GM23248 (cell line): ENCODE measurements at regions not wholly inside any gene's neighbourhood (a gene's known extent, or its start where the extent isn't known, plus 50 kb on each side); places are given as distances from the start of the nearest gene placed in this dataset.
"Not testable (repeated sequence)": the region's sequence is repeated elsewhere in the genome, so short reads cannot be mapped to it uniquely, and the experiment has no call there.

ENCODE experiments used
- DNase-seq: peaks from one replicate; pipeline ENCODE4 v3.0.0-alpha.2; 2015
- H2AFZ ChIP-seq: fragments of 200-600 bp; sonication (generic); 2 replicates; pipeline ENCODE4 v1.6.1; 2016; ENCODE audit warnings: antibody characterized with exemption
- H3F3A ChIP-seq: fragments of 200-600 bp; sonication (generic); 2 replicates; pipeline ENCODE4 v1.6.1; 2016; ENCODE audit warnings: mild to moderate bottlenecking, antibody characterized with exemption, mixed run types; ENCODE audit not compliant: insufficient read depth
- H3K27ac ChIP-seq: fragments of 200-600 bp; sonication (generic); 2 replicates; pipeline ENCODE4 v1.5.1; 2016; ENCODE audit warnings: mild to moderate bottlenecking
- H3K27me3 ChIP-seq: fragments of 200-600 bp; sonication (generic); replicated peaks from 2 replicates; pipeline ENCODE4 v1.6.1; 2016; ENCODE audit warnings: mild to moderate bottlenecking; ENCODE audit not compliant: insufficient read depth
- H3K36me3 ChIP-seq: fragments of 200-600 bp; sonication (generic); 2 replicates; pipeline ENCODE4 v1.6.1; 2016; ENCODE audit warnings: low read depth, mild to moderate bottlenecking
- H3K4me1 ChIP-seq: fragments of 200-600 bp; sonication (generic); 2 replicates; pipeline ENCODE4 v1.6.1; 2016; ENCODE audit warnings: mild to moderate bottlenecking; ENCODE audit not compliant: insufficient read depth
- H3K4me2 ChIP-seq: fragments of 200-600 bp; sonication (generic); one replicate; pipeline ENCODE4 v1.6.1; 2016; ENCODE audit warnings: mild to moderate bottlenecking; ENCODE audit not compliant: unreplicated experiment
- H3K4me3 ChIP-seq: fragments of 200-600 bp; sonication (generic); 2 replicates; pipeline ENCODE4 v1.5.1; 2016; ENCODE audit warnings: mild to moderate bottlenecking
- H3K79me2 ChIP-seq: fragments of 200-600 bp; sonication (generic); 2 replicates; pipeline ENCODE4 v1.6.1; 2016; ENCODE audit warnings: mild to moderate bottlenecking; ENCODE audit not compliant: insufficient read depth
- H3K9ac ChIP-seq: fragments of 200-600 bp; sonication (generic); 2 replicates; pipeline ENCODE4 v1.6.1; 2016; ENCODE audit warnings: mild to moderate bottlenecking
- H3K9me2 ChIP-seq: fragments of 200-600 bp; sonication (generic); 2 replicates; pipeline ENCODE4 v1.6.1; 2016; ENCODE audit warnings: mixed run types, mild to moderate bottlenecking, moderate library complexity; ENCODE audit not compliant: insufficient read depth
- H3K9me3 ChIP-seq: fragments of 200-600 bp; sonication (generic); one replicate; pipeline ENCODE4 v1.6.1; 2017; ENCODE audit warnings: low read depth
- H4K20me1 ChIP-seq: fragments of 200-600 bp; sonication (generic); 2 replicates; pipeline ENCODE4 v1.6.0; 2016; ENCODE audit not compliant: insufficient read depth
- EZH2 ChIP-seq: fragments of 200-600 bp; sonication (generic); IDR thresholded peaks from 2 replicates; pipeline ENCODE4 v1.6.1; 2018; ENCODE audit warnings: antibody characterized with exemption, mild to moderate bottlenecking; ENCODE audit not compliant: insufficient read depth, poor library complexity, severe bottlenecking
- EZH2phosphoT487 ChIP-seq: fragments of 200-600 bp; sonication (generic); IDR thresholded peaks from 2 replicates; pipeline ENCODE4 v1.6.1; 2018; ENCODE audit warnings: antibody characterized with exemption, moderate library complexity, mild to moderate bottlenecking, low read depth; ENCODE audit not compliant: insufficient read depth
- WGBS, 2 experiments: methylation state at CpG; one replicate each; pipeline ENCODE4 v1.1.6; 2015 to 2017; ENCODE audit warnings: low lambda C conversion rate in 2 of 2, low coverage in 1 of 2; ENCODE audit errors: missing lambda C conversion rate in 2 of 2; 5-methylcytosine and 5-hydroxymethylcytosine counted together
- in situ Hi-C: fragments of 300-500 bp; cut with MboI; formaldehyde crosslinking; loops from 2 replicates; pipeline ENCODE4 v1.15.0; 2020

GRCh38 chr6:27593200-27593818 is 120.4 kb upstream of the ZNF184 start:
- H2AFZ ChIP-seq = peak overlapping the region; percentile 41; the same call in 1 of the 2 replicates

GRCh38 chr6:27592481-27593199 is 119.7 kb upstream of the ZNF184 start:
- DNase-seq = peak; percentile 75
- no peak for TF ChIP-seq EZH2phosphoT487
- TF ChIP-seq EZH2 = no peak

More at GRCh38 chr6:27593200-27593818, 120.4 kb upstream of the ZNF184 start:
- no peak for DNase-seq
- no peaks in the 10 kb centered on the region for H3K79me2 ChIP-seq
- H3F3A ChIP-seq = peaks cover 27% of the 10 kb centered on the region
- peak overlapping the region; percentile 63 for H3K4me2 ChIP-seq
- no peaks in the 10 kb centered on the region for H3K9me3 ChIP-seq
- no peak overlapping the region for H3K9ac ChIP-seq
- no peak overlapping the region for H3K27ac ChIP-seq
- no peaks in the 10 kb centered on the region for H3K4me1 ChIP-seq
- WGBS, 2 experiments = 14 to 20% methylated on average over 19 of the region's 19 CpGs
- no peaks in the 10 kb centered on the region for H4K20me1 ChIP-seq
- no peaks in the 10 kb centered on the region for H3K36me3 ChIP-seq
- in situ Hi-C loops = no loop called here
- no peak for TF ChIP-seq EZH2
- TF ChIP-seq EZH2phosphoT487 = no peak
- H3K4me3 ChIP-seq = peak overlapping the region; percentile 41
- H3K9me2 ChIP-seq = no peaks in the 10 kb centered on the region
- H3K27me3 ChIP-seq = 0 out of 2 replicates have a peak, but pooled peaks cover 4% of the 10 kb centered on the region

DNA sequence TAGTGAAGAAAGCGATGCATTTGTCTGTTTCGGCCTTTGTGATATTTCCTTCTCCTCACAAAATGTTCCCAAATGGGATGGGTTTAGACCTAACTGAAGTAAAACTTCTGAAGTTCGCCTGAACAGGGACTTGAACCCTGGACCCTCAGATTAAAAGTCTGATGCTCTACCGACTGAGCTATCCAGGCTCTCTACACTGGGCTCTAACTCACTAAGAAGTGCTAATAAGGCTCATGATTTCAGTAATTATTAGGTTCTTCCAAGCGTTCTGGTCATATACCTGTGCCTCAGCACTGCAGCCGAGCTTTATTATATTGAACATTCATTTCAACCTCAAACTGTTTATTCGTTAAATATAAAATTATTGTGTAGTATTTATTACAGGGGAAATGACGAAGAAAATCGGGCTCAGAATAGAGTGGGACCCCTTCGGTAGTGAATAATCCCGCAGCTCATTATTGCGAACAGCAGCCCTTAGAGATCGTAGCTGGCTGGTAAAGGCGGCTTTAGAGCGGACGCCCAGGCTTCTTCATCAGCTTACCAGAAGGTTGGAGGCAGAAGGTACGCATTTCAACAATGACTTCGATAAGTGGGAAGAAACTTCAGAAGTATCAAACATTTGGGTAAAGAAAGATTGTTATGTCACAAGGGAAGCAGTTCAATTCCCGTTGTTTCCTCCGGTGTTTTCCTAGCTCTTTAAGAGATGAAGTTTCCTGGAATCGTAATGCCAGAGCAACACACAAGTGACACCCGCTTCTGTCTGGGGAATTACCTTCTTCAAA is 119.0 kb upstream of the ZNF184 start:
- peak; percentile 34 for DNase-seq
- Histone ChIP-seq H4K20me1 (no peaks in the 10 kb centered on the region), H3K4me2 (peak overlapping the region; percentile 63), H2AFZ (peak overlapping the region; percentile 33; the same call in 1 of the 2 replicates), H3K4me1 (no peaks in the 10 kb centered on the region), H3K4me3 (peak overlapping the region; percentile 41), H3K36me3 (no peaks in the 10 kb centered on the region), H3K9ac (no peak overlapping the region), H3K27me3 (no peaks in the 10 kb centered on the region), H3K27ac (no peak overlapping the region), H3K9me3 (no peaks in the 10 kb centered on the region), H3F3A (peaks cover 27% of the 10 kb centered on the region), H3K9me2 (no peaks in the 10 kb centered on the region), H3K79me2 (no peaks in the 10 kb centered on the region)
- TF ChIP-seq EZH2 (no peak), EZH2phosphoT487 (no peak)
- in situ Hi-C loops = no loop called here
- 10 to 13% methylated on average over 22 of the region's 22 CpGs for WGBS, 2 experiments

More at GRCh38 chr6:27592481-27593199, 119.7 kb upstream of the ZNF184 start:
- Histone ChIP-seq H3K9me3 (no peaks in the 10 kb centered on the region), H3F3A (peaks cover 27% of the 10 kb centered on the region), H3K79me2 (no peaks in the 10 kb centered on the region), H3K4me3 (peak overlapping the region; percentile 41), H3K4me1 (no peaks in the 10 kb centered on the region), H3K9ac (no peak overlapping the region), H2AFZ (peak overlapping the region; percentile 41; the same call in 1 of the 2 replicates), H3K36me3 (no peaks in the 10 kb centered on the region), H3K27ac (no peak overlapping the region), H3K27me3 (no peaks in the 10 kb centered on the region), H3K9me2 (no peaks in the 10 kb centered on the region), H3K4me2 (peak overlapping the region; percentile 63), H4K20me1 (no peaks in the 10 kb centered on the region)
- 2% methylated on average over 22 of the region's 22 CpGs for WGBS, 2 experiments
- in situ Hi-C loops = no loop called here

- H3F3A ChIP-seq, DNase-seq, H4K20me1 ChIP-seq, H3K4me2 ChIP-seq, H3K4me3 ChIP-seq, H3K9me3 ChIP-seq, in situ Hi-C loops, H3K27me3 ChIP-seq, H3K4me1 ChIP-seq, H3K9me2 ChIP-seq, H3K79me2 ChIP-seq, H2AFZ ChIP-seq, H3K9ac ChIP-seq, H3K36me3 ChIP-seq, H3K27ac ChIP-seq: not testable (repeated sequence)
- WGBS, 2 experiments = 57 to 65% methylated on average over 11 of the region's 11 CpGs
Measured at GRCh38 chr6:27585316-27585715, 112.4 kb upstream of the ZNF184 start.
